Right lobe of liver (tissue), 4 donors: ENCODE measurements at regions not wholly inside any gene's neighbourhood (a gene's known extent, or its start where the extent isn't known, plus 50 kb on each side); places are given as distances from the start of the nearest gene placed in this dataset.

ENCODE experiments used
- CTCF ChIP-seq, 4 donors: fragments of 200-600 bp in 3 of 4; fragments of 450-650 bp in 1 of 4; IDR thresholded peaks; one replicate each; pipeline versions ENCODE4 v1.5.1 to v1.8.0; 2016 to 2022; ENCODE audit warnings: antibody characterized with exemption in 4 of 4, mild to moderate bottlenecking in 2 of 4
- POLR2A ChIP-seq: fragments of 450-650 bp; IDR thresholded peaks from one replicate; pipeline ENCODE4 v1.6.1; 2017; ENCODE audit warnings: antibody characterized with exemption, mild to moderate bottlenecking
- donor health status: DM: no; HTN: no; CAD: no.
- donor health status: DM: no; HTN: no; CAD: no.
- donor health status: DM: no; HTN: yes; CAD: no.

GRCh38 chr2:8049851-8050571 is 631.8 kb upstream of the ID2 start:
- no peak for TF ChIP-seq CTCF (IDR thresholded peaks at IDR 0.05)
- no peak for TF ChIP-seq POLR2A
